H9 (cell line): ENCODE measurements at regions not wholly inside any gene's neighbourhood (a gene's known extent, or its start where the extent isn't known, plus 50 kb on each side); places are given as distances from the start of the nearest gene placed in this dataset.

Experiments used
- DNase-seq: peaks from one replicate; pipeline ENCODE4 v3.0.0-alpha.2; 2017
- H2AFZ ChIP-seq: one replicate; pipeline ENCODE4 v1.6.1; 2013; ENCODE audit warnings: mild to moderate bottlenecking, low read length, control low read depth, moderate library complexity
- H2AK5ac ChIP-seq: 2 replicates; pipeline ENCODE4 v1.6.1; 2013; ENCODE audit warnings: low read length, control low read depth, mixed read lengths; ENCODE audit not compliant: insufficient read length
- H2BK120ac ChIP-seq: one replicate; pipeline ENCODE4 v1.6.1; 2013; ENCODE audit warnings: low read depth, mild to moderate bottlenecking, low read length, control low read depth, inconsistent platforms; ENCODE audit not compliant: poor library complexity, severe bottlenecking
- H2BK12ac ChIP-seq: 2 replicates; pipeline ENCODE4 v1.6.1; 2013; ENCODE audit warnings: low read length, control low read depth, mixed read lengths, low read depth; ENCODE audit not compliant: insufficient read length
- H2BK15ac ChIP-seq: 2 replicates; pipeline ENCODE4 v1.6.1; 2013; ENCODE audit warnings: low read depth, low read length, control low read depth
- H2BK20ac ChIP-seq: one replicate; pipeline ENCODE4 v1.6.1; 2013; ENCODE audit warnings: low read depth, mild to moderate bottlenecking, low read length, control low read depth, inconsistent platforms; ENCODE audit not compliant: poor library complexity, severe bottlenecking
- H2BK5ac ChIP-seq: 2 replicates; pipeline ENCODE4 v1.6.1; 2013; ENCODE audit warnings: low read length, control low read depth, mixed read lengths; ENCODE audit not compliant: insufficient read length
- H3K14ac ChIP-seq: 2 replicates; pipeline ENCODE4 v1.6.1; 2013; ENCODE audit warnings: low read length, control low read depth; ENCODE audit not compliant: insufficient read depth
- H3K18ac ChIP-seq: 2 replicates; pipeline ENCODE4 v1.6.1; 2013; ENCODE audit warnings: low read depth, mild to moderate bottlenecking, mixed read lengths, low read length, control low read depth; ENCODE audit not compliant: insufficient read length
- H3K23ac ChIP-seq: 2 replicates; pipeline ENCODE4 v1.6.1; 2013; ENCODE audit warnings: low read length, control low read depth, mixed read lengths, low read depth; ENCODE audit not compliant: insufficient read length
- H3K23me2 ChIP-seq: 2 replicates; pipeline ENCODE4 v1.6.1; 2013; ENCODE audit warnings: low read depth, mild to moderate bottlenecking, mixed read lengths, low read length, control low read depth; ENCODE audit not compliant: insufficient read length, poor library complexity, severe bottlenecking
- H3K27ac ChIP-seq: 2 replicates; pipeline ENCODE4 v1.5.1; 2013; ENCODE audit warnings: low read length, control low read depth, mixed read lengths, low read depth; ENCODE audit not compliant: insufficient read length
- H3K27me3 ChIP-seq: 2 replicates; pipeline ENCODE4 v1.6.1; 2013; ENCODE audit warnings: low read length, control low read depth, inconsistent platforms; ENCODE audit not compliant: insufficient read depth
- H3K4ac ChIP-seq: 2 replicates; pipeline ENCODE4 v1.6.1; 2013; ENCODE audit warnings: low read depth, mild to moderate bottlenecking, control low read depth, inconsistent platforms, low read length, moderate library complexity
- H3K4me1 ChIP-seq: 2 replicates; pipeline ENCODE4 v1.6.1; 2013; ENCODE audit warnings: low read length, control low read depth, inconsistent platforms; ENCODE audit not compliant: insufficient read depth
- H3K4me2 ChIP-seq: 2 replicates; pipeline ENCODE4 v1.6.1; 2013; ENCODE audit warnings: low read length, control low read depth, mixed read lengths; ENCODE audit not compliant: insufficient read length, insufficient read depth
- H3K56ac ChIP-seq: 2 replicates; pipeline ENCODE4 v1.6.1; 2013; ENCODE audit warnings: low read depth, mild to moderate bottlenecking, mixed read lengths, low read length, control low read depth; ENCODE audit not compliant: insufficient read length
- H3K79me1 ChIP-seq: 2 replicates; pipeline ENCODE4 v1.6.1; 2013; ENCODE audit warnings: low read depth, mild to moderate bottlenecking, moderate library complexity, low read length, control low read depth, inconsistent platforms; ENCODE audit not compliant: insufficient read depth, poor library complexity, severe bottlenecking
- H3K79me2 ChIP-seq: 2 replicates; pipeline ENCODE4 v1.6.1; 2013; ENCODE audit warnings: low read length, control low read depth, inconsistent platforms; ENCODE audit not compliant: insufficient read depth
- H3K9ac ChIP-seq: 2 replicates; pipeline ENCODE4 v1.6.1; 2013; ENCODE audit warnings: low read length, control low read depth, mixed read lengths; ENCODE audit not compliant: insufficient read length; ENCODE audit errors: extremely low read depth
- H3K9me3 ChIP-seq: one replicate; pipeline ENCODE4 v1.6.1; 2013; ENCODE audit warnings: low read depth, low read length, inconsistent platforms; ENCODE audit not compliant: control insufficient read depth
- H3T11ph ChIP-seq: one replicate; pipeline ENCODE4 v1.6.1; 2013; ENCODE audit warnings: mild to moderate bottlenecking, low read length, control low read depth, inconsistent platforms
- H4K20me1 ChIP-seq: one replicate; pipeline ENCODE4 v1.6.1; 2013; ENCODE audit not compliant: control insufficient read depth, insufficient read length, insufficient read depth
- H4K5ac ChIP-seq: 2 replicates; pipeline ENCODE4 v1.6.1; 2013; ENCODE audit warnings: low read depth, mild to moderate bottlenecking, mixed read lengths, low read length, control low read depth; ENCODE audit not compliant: insufficient read length
- H4K8ac ChIP-seq: replicated peaks from 2 replicates; pipeline ENCODE4 v1.6.1; 2013; ENCODE audit warnings: low read length, control low read depth, mixed read lengths, low read depth; ENCODE audit not compliant: insufficient read length
- H4K91ac ChIP-seq: 2 replicates; pipeline ENCODE4 v1.6.1; 2013; ENCODE audit warnings: low read depth, mild to moderate bottlenecking, moderate library complexity, mixed read lengths, low read length, control low read depth; ENCODE audit not compliant: insufficient read length
- H3K27ac Mint-ChIP-seq, 3 experiments: 2 replicates in 2 of 3; 3 replicates in 1 of 3; pipeline ENCODE4 v1.8.0; 2020 to 2021; ENCODE audit warnings: mixed read lengths in 3 of 3, mild to moderate bottlenecking in 1 of 3, moderate library complexity in 1 of 3
- H3K27me3 Mint-ChIP-seq: 2 replicates; pipeline ENCODE4 v1.8.0; 2021; ENCODE audit warnings: low read depth, mild to moderate bottlenecking, moderate library complexity, mixed read lengths
- H3K36me3 Mint-ChIP-seq, 3 experiments: 2 replicates in 2 of 3; 3 replicates in 1 of 3; pipeline ENCODE4 v1.8.0; 2020 to 2021; ENCODE audit warnings: low read depth in 3 of 3, mixed read lengths in 3 of 3; ENCODE audit not compliant: insufficient read depth in 1 of 3
- H3K4me1 Mint-ChIP-seq, 2 experiments: 2 replicates each; pipeline ENCODE4 v1.8.0; 2020; ENCODE audit warnings: mixed read lengths in 2 of 2
- H3K4me3 Mint-ChIP-seq, 2 experiments: 2 replicates in 1 of 2; 3 replicates in 1 of 2; pipeline ENCODE4 v1.8.0; 2020 to 2021; ENCODE audit warnings: mild to moderate bottlenecking in 2 of 2, mixed read lengths in 2 of 2, moderate library complexity in 1 of 2
- H3K9me3 Mint-ChIP-seq, 2 experiments: 2 replicates in 1 of 2; 3 replicates in 1 of 2; pipeline ENCODE4 v1.8.0; 2020; ENCODE audit warnings: mild to moderate bottlenecking in 2 of 2, mixed read lengths in 2 of 2, moderate library complexity in 1 of 2
- WGBS: extraction: QIAGEN DNeasy Blood & Tissue Kit; methylation state at CpG from one replicate; pipeline ENCODE4 v1.1.7; 2013; ENCODE audit warnings: missing lambda C conversion rate, low lambda C conversion rate, mixed read lengths; ENCODE audit not compliant: insufficient read length; ENCODE audit errors: extremely low coverage; 5-methylcytosine and 5-hydroxymethylcytosine counted together
- TF ChIP-seq, protein P1 (sequence below): fragments of 200-600 bp; sonication (generic); conservative IDR thresholded peaks from 3 replicates; pipeline ENCODE4 v1.8.0; 2021; ENCODE audit warnings: antibody characterized with exemption, mild to moderate bottlenecking

DNA sequence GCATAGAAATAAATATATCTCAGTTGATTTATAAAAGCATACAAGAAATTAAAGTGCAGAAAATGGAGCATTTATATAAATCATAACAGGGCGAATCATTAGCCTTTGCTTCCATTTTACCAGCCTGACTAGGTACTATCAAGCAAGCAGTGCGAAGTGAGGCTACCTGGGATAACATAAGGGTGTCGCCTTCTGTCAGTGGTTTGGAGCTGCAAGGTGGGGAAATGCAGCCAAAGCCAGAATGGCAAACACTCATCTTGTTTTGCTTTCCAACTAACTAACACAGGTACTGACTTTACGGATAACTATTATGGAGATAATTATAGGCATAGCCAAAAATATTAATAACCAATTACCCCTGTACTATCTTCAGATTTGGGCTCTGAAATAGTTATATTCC is 1459.8 kb downstream of the RAPGEF2 start:
- Histone ChIP-seq H3K4me2 (no peak overlapping the region), H3K27ac (no peak overlapping the region), H3K27me3 (no peaks in the 10 kb centered on the region), H2BK15ac (no peak overlapping the region), H3K9ac (no peak overlapping the region), H4K5ac (no peak overlapping the region), H3K18ac (no peak overlapping the region), H3T11ph (no peak overlapping the region), H3K23me2 (no peaks in the 10 kb centered on the region), H2AFZ (no peak overlapping the region), H4K8ac (no peak overlapping the region), H3K79me1 (no peaks in the 10 kb centered on the region), H2BK120ac (no peak overlapping the region), H3K79me2 (no peaks in the 10 kb centered on the region), H3K14ac (no peak overlapping the region), H4K91ac (no peak overlapping the region), H2BK12ac (no peak overlapping the region), H3K4ac (no peak overlapping the region), H2BK20ac (no peak overlapping the region), H3K23ac (no peak overlapping the region), H4K20me1 (no peaks in the 10 kb centered on the region), H3K9me3 (no peaks in the 10 kb centered on the region), H3K4me1 (no peaks in the 10 kb centered on the region), H2BK5ac (no peak overlapping the region), H3K56ac (no peak overlapping the region), H2AK5ac (no peak overlapping the region)
- Mint-ChIP-seq H3K27me3 (no peaks in the 10 kb centered on the region), H3K4me1 (no peaks in the 10 kb centered on the region), H3K27ac (no peak overlapping the region), H3K4me3 (no peak overlapping the region), H3K9me3 (no peaks in the 10 kb centered on the region), H3K36me3 (no peaks in the 10 kb centered on the region)
- TF ChIP-seq, protein P1, sequence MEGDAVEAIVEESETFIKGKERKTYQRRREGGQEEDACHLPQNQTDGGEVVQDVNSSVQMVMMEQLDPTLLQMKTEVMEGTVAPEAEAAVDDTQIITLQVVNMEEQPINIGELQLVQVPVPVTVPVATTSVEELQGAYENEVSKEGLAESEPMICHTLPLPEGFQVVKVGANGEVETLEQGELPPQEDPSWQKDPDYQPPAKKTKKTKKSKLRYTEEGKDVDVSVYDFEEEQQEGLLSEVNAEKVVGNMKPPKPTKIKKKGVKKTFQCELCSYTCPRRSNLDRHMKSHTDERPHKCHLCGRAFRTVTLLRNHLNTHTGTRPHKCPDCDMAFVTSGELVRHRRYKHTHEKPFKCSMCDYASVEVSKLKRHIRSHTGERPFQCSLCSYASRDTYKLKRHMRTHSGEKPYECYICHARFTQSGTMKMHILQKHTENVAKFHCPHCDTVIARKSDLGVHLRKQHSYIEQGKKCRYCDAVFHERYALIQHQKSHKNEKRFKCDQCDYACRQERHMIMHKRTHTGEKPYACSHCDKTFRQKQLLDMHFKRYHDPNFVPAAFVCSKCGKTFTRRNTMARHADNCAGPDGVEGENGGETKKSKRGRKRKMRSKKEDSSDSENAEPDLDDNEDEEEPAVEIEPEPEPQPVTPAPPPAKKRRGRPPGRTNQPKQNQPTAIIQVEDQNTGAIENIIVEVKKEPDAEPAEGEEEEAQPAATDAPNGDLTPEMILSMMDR: no peak
- WGBS: no CpG with 5 or more reads among the region's 4 CpGs
- DNase-seq: no peak
